Osteoblast (primary cell): ENCODE measurements at regions not wholly inside any gene's neighbourhood (a gene's known extent, or its start where the extent isn't known, plus 50 kb on each side); places are given as distances from the start of the nearest gene placed in this dataset.

Experiments
- DNase-seq: peaks from one replicate; pipeline ENCODE4 v3.0.0; 2011; ENCODE audit warnings: low spot score, mixed read lengths; ENCODE audit not compliant: insufficient read length; ENCODE audit errors: missing footprints
- H2AFZ ChIP-seq: 2 replicates; pipeline ENCODE4 v1.6.0; 2011; ENCODE audit warnings: mild to moderate bottlenecking, low read length
- H3K27ac ChIP-seq: 2 replicates; pipeline ENCODE4 v1.5.1; 2011; ENCODE audit warnings: mild to moderate bottlenecking, low read depth, low read length, moderate library complexity
- H3K27me3 ChIP-seq: 2 replicates; pipeline ENCODE4 v1.6.0; 2012; ENCODE audit warnings: mild to moderate bottlenecking, control low read depth, inconsistent platforms, low read length, moderate library complexity; ENCODE audit not compliant: insufficient read depth
- H3K36me3 ChIP-seq: 2 replicates; pipeline ENCODE4 v1.5.1; 2011; ENCODE audit warnings: mild to moderate bottlenecking, low read length, control low read depth, moderate library complexity; ENCODE audit not compliant: insufficient read depth
- H3K4me1 ChIP-seq: 2 replicates; pipeline ENCODE4 v1.5.1; 2011; ENCODE audit warnings: mild to moderate bottlenecking, low read length, control low read depth, moderate library complexity; ENCODE audit not compliant: insufficient read depth
- H3K4me2 ChIP-seq: 2 replicates; pipeline ENCODE4 v1.6.0; 2011; ENCODE audit warnings: mild to moderate bottlenecking, low read length; ENCODE audit not compliant: insufficient read depth
- H3K4me3 ChIP-seq: fragments of 200-600 bp; sonication (generic); 3 replicates; pipeline ENCODE4 v1.5.1; 2012; ENCODE audit warnings: mild to moderate bottlenecking, low read length, inconsistent platforms; ENCODE audit not compliant: insufficient read depth
- H3K79me2 ChIP-seq: 2 replicates; pipeline ENCODE4 v1.6.0; 2012; ENCODE audit warnings: mild to moderate bottlenecking, low read length, control low read depth, inconsistent platforms; ENCODE audit not compliant: insufficient read depth
- H3K9me3 ChIP-seq: 2 replicates; pipeline ENCODE4 v1.5.1; 2011; ENCODE audit warnings: low read depth, low read length, control low read depth
- H4K20me1 ChIP-seq: 2 replicates; pipeline ENCODE4 v1.6.0; 2012; ENCODE audit warnings: mild to moderate bottlenecking, low read length, control low read depth; ENCODE audit not compliant: insufficient read depth
- CTCF ChIP-seq: IDR thresholded peaks from 2 replicates; pipeline ENCODE4 v1.5.1; 2011; ENCODE audit warnings: mild to moderate bottlenecking, low read depth, low read length, moderate library complexity; ENCODE audit errors: extremely low read depth

DNA sequence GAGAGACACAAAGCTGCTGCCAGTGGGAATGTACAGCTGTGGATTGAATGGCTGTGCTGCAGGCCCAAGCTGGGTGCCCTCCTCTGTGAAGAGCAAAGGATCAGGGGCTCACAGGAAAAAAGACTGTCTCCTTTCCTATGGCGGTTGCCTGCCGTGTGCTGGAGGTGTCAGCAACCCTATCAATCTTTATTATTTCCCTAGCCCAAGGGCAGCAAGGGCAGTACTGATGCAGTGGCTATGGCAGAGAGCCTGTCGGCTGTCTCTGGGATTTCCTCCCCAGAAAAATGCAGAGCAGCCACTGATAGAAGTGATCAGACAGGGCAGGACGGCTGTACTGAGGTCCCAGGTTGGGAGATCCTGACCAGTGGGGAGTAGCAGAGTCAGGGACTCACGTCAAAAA lies 117.3 kb upstream of the CDH12 start:
- no peaks in the 10 kb centered on the region for H3K4me1 ChIP-seq
- H2AFZ ChIP-seq, result no peak overlapping the region
- no peaks in the 10 kb centered on the region for H4K20me1 ChIP-seq
- no peaks in the 10 kb centered on the region for H3K27me3 ChIP-seq
- H3K79me2 ChIP-seq, result no peaks in the 10 kb centered on the region
- TF ChIP-seq CTCF, result no peak
- H3K4me2 ChIP-seq, result no peak overlapping the region
- H3K27ac ChIP-seq, result no peak overlapping the region
- DNase-seq, result no peak
- H3K4me3 ChIP-seq, result no peak overlapping the region
- H3K36me3 ChIP-seq, result no peaks in the 10 kb centered on the region
- no peaks in the 10 kb centered on the region for H3K9me3 ChIP-seq

GRCh38 chr5:22968386-22968785 lies 115.2 kb upstream of the CDH12 start:
- Histone ChIP-seq H3K27me3 (no peaks in the 10 kb centered on the region), H3K36me3 (no peaks in the 10 kb centered on the region), H4K20me1 (no peaks in the 10 kb centered on the region), H3K9me3 (no peaks in the 10 kb centered on the region), H3K27ac (no peak overlapping the region), H3K4me1 (no peaks in the 10 kb centered on the region), H3K4me2 (no peak overlapping the region), H2AFZ (no peak overlapping the region), H3K79me2 (no peaks in the 10 kb centered on the region), H3K4me3 (no peak overlapping the region)
- no peak for DNase-seq
- TF ChIP-seq CTCF, result no peak

GRCh38 chr5:22965960-22966359 lies 112.8 kb upstream of the CDH12 start:
- no peak for DNase-seq
- Histone ChIP-seq H3K4me1 (no peaks in the 10 kb centered on the region), H3K4me3 (no peak overlapping the region), H3K27ac (no peak overlapping the region), H3K9me3 (no peaks in the 10 kb centered on the region), H3K27me3 (no peaks in the 10 kb centered on the region), H4K20me1 (no peaks in the 10 kb centered on the region), H3K4me2 (no peak overlapping the region), H2AFZ (no peak overlapping the region), H3K79me2 (no peaks in the 10 kb centered on the region), H3K36me3 (no peaks in the 10 kb centered on the region)
- no peak for TF ChIP-seq CTCF

- H3K9me3 ChIP-seq, result no peaks in the 10 kb centered on the region
- H4K20me1 ChIP-seq, result no peaks in the 10 kb centered on the region
- H3K4me2 ChIP-seq, result no peak overlapping the region
- no peaks in the 10 kb centered on the region for H3K4me1 ChIP-seq
- H3K36me3 ChIP-seq, result no peaks in the 10 kb centered on the region
- no peak overlapping the region for H2AFZ ChIP-seq
- H3K27me3 ChIP-seq, result no peaks in the 10 kb centered on the region
- no peak overlapping the region for H3K27ac ChIP-seq
- no peak for DNase-seq
- no peaks in the 10 kb centered on the region for H3K79me2 ChIP-seq
- no peak for TF ChIP-seq CTCF
- no peak overlapping the region for H3K4me3 ChIP-seq
Measured at GRCh38 chr5:22964632-22965031, 111.5 kb upstream of the CDH12 start.
